Prostate gland (tissue), 2 donors: ENCODE measurements at regions not wholly inside any gene's neighbourhood (a gene's known extent, or its start where the extent isn't known, plus 50 kb on each side); places are given as distances from the start of the nearest gene placed in this dataset.

Experiments
- CTCF ChIP-seq, 4 experiments: fragments of 200-600 bp in 2 of 4; fragments of 450-650 bp in 2 of 4; sonication (generic) in 2 of 4; IDR thresholded peaks; 1 replicate in 3 of 4; 2 replicates in 1 of 4; pipeline ENCODE4 v1.5.1; 2016 to 2019; ENCODE audit warnings: antibody characterized with exemption in 4 of 4, mild to moderate bottlenecking in 2 of 4, moderate library complexity in 2 of 4
- POLR2A ChIP-seq: fragments of 450-650 bp; IDR thresholded peaks from one replicate; pipeline ENCODE4 v1.6.1; 2016; ENCODE audit warnings: antibody characterized with exemption, mild to moderate bottlenecking
- POLR2AphosphoS5 ChIP-seq: sonication (generic); formaldehyde crosslinking; IDR thresholded peaks from one replicate; pipeline ENCODE4 v1.6.1; 2017; ENCODE audit warnings: antibody characterized with exemption

GRCh38 chr17:31748881-31749280, 110.2 kb downstream of the COPRS start:
- no peak for TF ChIP-seq CTCF (IDR thresholded peaks at IDR 0.05)
- TF ChIP-seq POLR2A: no peak
- TF ChIP-seq POLR2AphosphoS5: no peak
